ENCODE measurements at regions not wholly inside any gene's neighbourhood (a gene's known extent, or its start where the extent isn't known, plus 50 kb on each side); places are given as distances from the start of the nearest gene placed in this dataset.

- DNase-seq (ENCODE audit: low read depth in 1 of 2, low spot score in 2 of 2) (no peak), FAIRE-seq (no peak)
- no peaks in the 10 kb centered on the region for H3K23me2 ChIP-seq (ENCODE audit: low read depth, low read length)
- H2AFZ ChIP-seq (ENCODE audit: low read length) = no peak overlapping the region
- no peak for TF ChIP-seq SAP30 (IDR thresholded peaks at IDR 0.05; ENCODE audit: insufficient read depth, insufficient replicate concordance, low read length)
- TF ChIP-seq KDM4A (IDR thresholded peaks at IDR 0.05; ENCODE audit: low read depth, low read length, severe bottlenecking) = no peak
- TF ChIP-seq RBBP5 (IDR thresholded peaks at IDR 0.05; ENCODE audit: borderline replicate concordance, low read depth, low read length) = no peak
- no peak for TF ChIP-seq SRF (IDR thresholded peaks at IDR 0.05; ENCODE audit: low read depth, low read length)
- no peak for TF ChIP-seq JUND (IDR thresholded peaks at IDR 0.05; ENCODE audit: low read length)
- TF ChIP-seq EGR1 (IDR thresholded peaks at IDR 0.05; ENCODE audit: borderline replicate concordance, low read depth, low read length) = no peak
- no peak for TF ChIP-seq GABPA (IDR thresholded peaks at IDR 0.05; ENCODE audit: borderline replicate concordance, insufficient read depth, low read length)
- no peak for TF ChIP-seq POLR2AphosphoS5 (IDR thresholded peaks at IDR 0.05; ENCODE audit: low read depth, low read length)
- no peak for TF ChIP-seq JUN (IDR thresholded peaks at IDR 0.05; ENCODE audit: low read depth, low read length)
- no peak for TF ChIP-seq ZNF274 (IDR thresholded peaks at IDR 0.05; ENCODE audit: borderline replicate concordance, extremely low read depth, low read length)
- no peak for TF ChIP-seq GTF2F1 (IDR thresholded peaks at IDR 0.05; ENCODE audit: borderline replicate concordance, low read depth, low read length)
- no peak for TF ChIP-seq ATF3 (IDR thresholded peaks at IDR 0.05; ENCODE audit: insufficient read depth, low read depth, low read length)
- H3K4me3 ChIP-seq (ENCODE audit: extremely low read depth in 1 of 4, insufficient read depth in 2 of 4, low read depth in 3 of 4, low read length in 4 of 4) = no peak overlapping the region
- H3K27me3 ChIP-seq (replicated peaks in 1 of 4; ENCODE audit: control insufficient read depth in 3 of 4, extremely low read depth in 1 of 4, insufficient read depth in 3 of 4, low read length in 3 of 4) = no peaks in the 10 kb centered on the region
- no peaks in the 10 kb centered on the region for H3K79me1 ChIP-seq (ENCODE audit: low read depth, low read length)
- H4K5ac ChIP-seq (ENCODE audit: insufficient read length, low read depth, low read length) = no peak overlapping the region
- no peak overlapping the region for H3K56ac ChIP-seq (replicated peaks; ENCODE audit: insufficient read length, low read depth, low read length)
- no peak overlapping the region for H2BK120ac ChIP-seq (replicated peaks; ENCODE audit: low read depth, low read length)
- H2BK5ac ChIP-seq (ENCODE audit: low read depth, low read length) = no peak overlapping the region
- H3K4ac ChIP-seq (replicated peaks; ENCODE audit: insufficient read length, low read depth, low read length) = no peak overlapping the region
- H4K91ac ChIP-seq (replicated peaks; ENCODE audit: insufficient read length, low read length) = no peak overlapping the region
- H3K4me2 ChIP-seq (ENCODE audit: insufficient read depth in 1 of 2, low read depth in 2 of 2, low read length in 2 of 2) = no peak overlapping the region
- POLR2A ChIA-PET (ENCODE audit: partially characterized antibody) = no interaction called here
- H3K9me3 ChIP-seq (ENCODE audit: insufficient read depth in 2 of 2, low read depth in 1 of 2, low read length in 1 of 2) = no peaks in the 10 kb centered on the region
- no peak overlapping the region for H2BK15ac ChIP-seq (ENCODE audit: low read length)
- H3K4me1 ChIP-seq (replicated peaks in 1 of 4; ENCODE audit: control insufficient read depth in 3 of 4, insufficient read depth in 4 of 4, low read length in 3 of 4) = peaks cover 0 to 3% (median 0%) of the 10 kb centered on the region in 4 experiments; a peak in 2 of 7 replicates
- WGBS, 2 experiments (ENCODE audit: extremely low coverage in 1 of 2, insufficient coverage in 1 of 2, insufficient read length in 1 of 2, insufficient replicate concordance in 2 of 2, low coverage in 1 of 2, low lambda C conversion rate in 2 of 2, missing lambda C conversion rate in 1 of 2) = 91% methylated on average over 2 of the region's 2 CpGs; no CpG with 5 or more reads in 1 of the 2 experiments
- H2AK5ac ChIP-seq (ENCODE audit: low read depth, low read length) = no peak overlapping the region
- no peak overlapping the region for H4K8ac ChIP-seq (ENCODE audit: extremely low read depth, insufficient read depth, low read length)
- H3K36me3 ChIP-seq (ENCODE audit: control insufficient read depth in 2 of 4, insufficient read depth in 4 of 4, low read length in 3 of 4) = no peaks in the 10 kb centered on the region
- H3K23ac ChIP-seq (ENCODE audit: insufficient read length) = no peak overlapping the region
- no peaks in the 10 kb centered on the region; a peak in 1 of 4 replicates for H3K79me2 ChIP-seq (ENCODE audit: control insufficient read depth in 1 of 2, insufficient read depth in 2 of 2, low read length in 2 of 2)
- no peak overlapping the region for H3K18ac ChIP-seq (ENCODE audit: extremely low read depth, low read length)
- no peak overlapping the region for H3K27ac ChIP-seq (ENCODE audit: low read depth, low read length)
- H3K14ac ChIP-seq (ENCODE audit: insufficient read length) = no peak overlapping the region
- CTCF ChIA-PET (ENCODE audit: partially characterized antibody) = interaction anchor here (0.6 kb wide), 1 partner anchor 300 kb away, joined by 3 read pairs; no protein-coding TSS in a partner anchor
- no peaks in the 10 kb centered on the region for H4K20me1 ChIP-seq (replicated peaks in 1 of 2; ENCODE audit: control insufficient read depth in 1 of 2, insufficient read depth in 2 of 2, low read length in 2 of 2)
- H3K9ac ChIP-seq (replicated peaks in 1 of 4; ENCODE audit: extremely low read depth in 1 of 4, low read depth in 3 of 4, low read length in 3 of 4) = no peak overlapping the region
- H2BK12ac ChIP-seq (ENCODE audit: low read depth, low read length) = no peak overlapping the region
- no peak overlapping the region for H2BK20ac ChIP-seq (ENCODE audit: low read length)
Measured at GRCh38 chr6:19135706-19136105, 701.5 kb upstream of the ID4 start.

All from H1 (cell line).